ENCODE measurements at regions not wholly inside any gene's neighbourhood (a gene's known extent, or its start where the extent isn't known, plus 50 kb on each side); places are given as distances from the start of the nearest gene placed in this dataset.

DNA sequence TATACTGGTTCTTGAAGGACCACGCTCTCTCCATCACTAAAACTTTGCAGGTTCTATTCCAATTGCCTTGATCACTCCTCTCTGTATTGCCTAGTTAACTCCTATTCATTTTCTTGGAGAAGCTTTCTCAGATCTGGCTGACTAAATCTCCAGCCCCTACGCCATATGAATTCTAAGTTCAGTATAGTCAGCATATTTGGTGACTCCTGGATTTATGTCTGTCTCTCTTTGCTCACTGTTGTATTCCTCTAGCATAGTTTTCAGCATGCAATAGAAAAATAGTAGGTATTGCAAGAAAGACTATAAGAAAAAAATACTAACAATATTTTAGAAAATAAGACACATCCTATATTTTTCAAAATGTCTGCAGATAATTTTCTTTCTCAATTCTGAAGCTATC, 579.7 kb downstream of the CDH11 start:
- TF ChIP-seq CTCF (IDR thresholded peaks at IDR 0.05), result no peak
- DNase-seq, result no peak
- Histone ChIP-seq H3K36me3 (no peaks in the 10 kb centered on the region), H3K9me3 (no peaks in the 10 kb centered on the region), H3K4me1 (no peaks in the 10 kb centered on the region), H3K4me3 (no peak overlapping the region), H3K27ac (no peak overlapping the region), H3K27me3 (no peaks in the 10 kb centered on the region)
- intact Hi-C loops (cut with DNase I; ENCODE audit: low total_unique reads), result no loop called here

DNA sequence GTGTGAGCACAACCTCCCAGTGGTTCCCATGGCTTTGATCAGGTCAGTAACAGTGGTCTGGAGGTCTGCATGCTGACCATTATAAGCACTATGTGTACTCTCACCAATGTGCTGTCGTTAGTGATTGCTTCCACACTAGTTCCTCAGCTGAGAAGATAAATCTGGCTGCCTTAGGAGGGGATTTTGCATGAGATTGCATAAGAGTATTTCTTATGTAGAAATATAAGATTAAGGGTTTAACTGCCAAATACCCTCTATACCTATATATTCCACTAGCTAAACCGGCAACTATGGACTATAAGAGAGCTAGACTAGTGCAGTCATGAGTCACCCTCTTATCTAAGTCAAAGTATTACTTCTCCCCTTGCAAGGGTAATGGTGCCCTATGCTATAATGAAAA, 580.2 kb downstream of the CDH11 start:
- no peak for TF ChIP-seq CTCF (IDR thresholded peaks at IDR 0.05)
- no peaks in the 10 kb centered on the region for H3K36me3 ChIP-seq
- no peaks in the 10 kb centered on the region for H3K4me1 ChIP-seq
- H3K9me3 ChIP-seq, result no peaks in the 10 kb centered on the region
- DNase-seq, result no peak
- H3K27ac ChIP-seq, result no peak overlapping the region
- H3K4me3 ChIP-seq, result no peak overlapping the region
- no peaks in the 10 kb centered on the region for H3K27me3 ChIP-seq
- intact Hi-C loops (cut with DNase I; ENCODE audit: low total_unique reads), result no loop called here

DNA sequence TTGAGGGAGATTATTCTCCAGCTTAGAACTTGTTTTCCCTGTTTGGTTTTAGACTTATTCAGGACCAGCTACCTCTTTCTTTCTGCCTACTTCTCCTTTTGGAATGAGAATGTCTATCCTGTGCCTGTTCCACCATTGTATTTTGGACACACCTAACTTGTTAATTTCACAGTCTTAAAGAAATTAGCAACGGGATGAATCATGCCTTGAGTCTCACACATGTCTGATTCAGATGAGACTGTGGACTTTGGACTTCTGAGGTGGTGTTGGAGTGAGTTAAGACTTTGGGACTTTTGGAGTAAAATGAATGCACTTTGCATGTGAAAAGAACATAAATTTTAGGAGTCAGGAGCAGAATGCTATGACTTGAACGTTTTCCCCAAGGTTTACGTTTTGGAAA, 581.4 kb downstream of the CDH11 start:
- Histone ChIP-seq H3K27ac (no peak overlapping the region), H3K27me3 (no peaks in the 10 kb centered on the region), H3K4me1 (no peaks in the 10 kb centered on the region), H3K9me3 (no peaks in the 10 kb centered on the region), H3K36me3 (no peaks in the 10 kb centered on the region), H3K4me3 (no peak overlapping the region)
- DNase-seq, result no peak
- TF ChIP-seq CTCF (IDR thresholded peaks at IDR 0.05), result no peak
- intact Hi-C loops (cut with DNase I; ENCODE audit: low total_unique reads), result no loop called here

GRCh38 chr16:64539811-64540371, 582.0 kb downstream of the CDH11 start:
- DNase-seq, result no peak
- H3K4me3 ChIP-seq, result no peak overlapping the region
- no peaks in the 10 kb centered on the region for H3K9me3 ChIP-seq
- H3K36me3 ChIP-seq, result no peaks in the 10 kb centered on the region
- no peaks in the 10 kb centered on the region for H3K4me1 ChIP-seq
- H3K27ac ChIP-seq, result no peak overlapping the region
- intact Hi-C loops (cut with DNase I; ENCODE audit: low total_unique reads), result no loop called here
- no peak for TF ChIP-seq CTCF (IDR thresholded peaks at IDR 0.05)
- no peaks in the 10 kb centered on the region for H3K27me3 ChIP-seq

- no peak for TF ChIP-seq CTCF (IDR thresholded peaks at IDR 0.05)
- DNase-seq, result no peak
- Histone ChIP-seq H3K27ac (no peak overlapping the region), H3K27me3 (no peaks in the 10 kb centered on the region), H3K9me3 (no peaks in the 10 kb centered on the region), H3K4me1 (no peaks in the 10 kb centered on the region), H3K4me3 (no peak overlapping the region), H3K36me3 (no peaks in the 10 kb centered on the region)
- intact Hi-C loops (cut with DNase I; ENCODE audit: low total_unique reads), result no loop called here
Measured at GRCh38 chr16:64534180-64534780, 587.6 kb downstream of the CDH11 start.

- no peak overlapping the region for H3K4me3 ChIP-seq
- intact Hi-C loops (cut with DNase I; ENCODE audit: low total_unique reads), result no loop called here
- H3K27ac ChIP-seq, result no peak overlapping the region
- no peaks in the 10 kb centered on the region for H3K9me3 ChIP-seq
- TF ChIP-seq CTCF (IDR thresholded peaks at IDR 0.05), result no peak
- no peaks in the 10 kb centered on the region for H3K4me1 ChIP-seq
- no peaks in the 10 kb centered on the region for H3K36me3 ChIP-seq
- H3K27me3 ChIP-seq, result no peaks in the 10 kb centered on the region
- no peak for DNase-seq
Measured at GRCh38 chr16:64532691-64533090, 589.2 kb downstream of the CDH11 start.

Data from tibial artery (tissue), 4 donors.